ENCODE measurements at regions not wholly inside any gene's neighbourhood (a gene's known extent, or its start where the extent isn't known, plus 50 kb on each side); places are given as distances from the start of the nearest gene placed in this dataset.

DNA sequence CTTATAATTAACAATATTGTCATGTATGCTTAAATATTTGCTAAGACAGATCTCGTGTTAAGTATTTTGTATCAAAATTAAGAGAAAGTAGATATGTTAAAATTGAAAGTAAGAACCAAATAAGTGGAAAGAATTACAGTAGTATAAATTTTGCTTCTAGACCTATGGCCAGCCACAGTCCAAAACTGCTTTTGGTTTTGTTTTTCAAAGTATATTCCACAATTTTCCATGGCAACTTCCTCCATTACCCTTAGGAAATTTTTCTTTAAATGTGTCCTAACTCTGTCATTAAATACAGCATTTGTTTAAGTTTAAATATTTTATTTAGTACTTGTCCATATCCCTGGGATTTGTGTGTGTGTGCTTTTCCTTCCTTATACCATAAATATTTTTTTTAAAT is 689.0 kb downstream of the DIAPH3 start:
- Mint-ChIP-seq H3K27me3 (no peaks in the 10 kb centered on the region), H3K27ac (no peak overlapping the region), H3K4me1 (no peaks in the 10 kb centered on the region), H3K9me3 (no peaks in the 10 kb centered on the region), H3K4me3 (no peak overlapping the region)
- ATAC-seq (no peak), DNase-seq (no peak)

DNA sequence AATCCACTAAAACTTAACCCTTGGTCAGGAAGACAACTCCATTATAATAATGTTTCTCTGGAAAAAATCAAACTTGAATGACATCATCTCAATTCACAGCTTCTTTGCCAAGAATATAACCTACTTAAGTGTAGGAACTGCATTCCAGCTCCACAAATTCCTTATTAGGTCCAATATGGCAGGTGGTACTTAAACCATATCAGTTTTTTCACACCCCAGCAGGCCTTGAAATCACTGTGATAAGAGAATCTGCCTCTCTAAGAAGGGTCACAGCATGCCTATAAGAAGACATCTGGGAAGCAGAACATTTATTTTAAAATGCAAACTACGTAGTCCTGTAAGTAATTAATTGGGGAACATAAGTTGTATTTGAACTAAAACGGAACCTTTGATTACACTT is 687.8 kb downstream of the DIAPH3 start:
- H3K4me3 Mint-ChIP-seq = no peak overlapping the region
- no peaks in the 10 kb centered on the region for H3K27me3 Mint-ChIP-seq
- H3K27ac Mint-ChIP-seq = no peak overlapping the region
- no peaks in the 10 kb centered on the region for H3K4me1 Mint-ChIP-seq
- no peaks in the 10 kb centered on the region for H3K9me3 Mint-ChIP-seq
- no peak for DNase-seq
- no peak for ATAC-seq

DNA sequence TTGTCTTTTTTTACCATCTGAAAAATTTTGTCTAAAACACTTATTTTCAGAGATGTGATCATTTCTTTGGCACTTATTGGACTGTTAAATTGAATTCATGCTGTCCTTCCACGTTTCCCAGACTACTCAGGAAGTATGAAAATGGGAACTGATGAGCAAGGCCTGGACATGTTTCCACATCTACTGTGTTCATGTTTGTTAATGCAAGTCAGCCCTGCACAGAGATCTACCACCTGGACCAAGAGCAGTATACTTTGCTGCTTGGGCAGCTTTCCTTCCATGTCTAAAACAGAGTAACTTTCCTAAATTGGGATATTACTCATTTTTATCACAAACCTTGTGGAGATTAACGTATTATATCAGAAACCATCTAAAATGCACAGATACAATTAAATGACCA is 687.4 kb downstream of the DIAPH3 start:
- no peaks in the 10 kb centered on the region for H3K4me1 Mint-ChIP-seq
- ATAC-seq = no peak
- H3K9me3 Mint-ChIP-seq = no peaks in the 10 kb centered on the region
- no peak overlapping the region for H3K27ac Mint-ChIP-seq
- DNase-seq = no peak
- H3K27me3 Mint-ChIP-seq = no peaks in the 10 kb centered on the region
- H3K4me3 Mint-ChIP-seq = no peak overlapping the region

DNA sequence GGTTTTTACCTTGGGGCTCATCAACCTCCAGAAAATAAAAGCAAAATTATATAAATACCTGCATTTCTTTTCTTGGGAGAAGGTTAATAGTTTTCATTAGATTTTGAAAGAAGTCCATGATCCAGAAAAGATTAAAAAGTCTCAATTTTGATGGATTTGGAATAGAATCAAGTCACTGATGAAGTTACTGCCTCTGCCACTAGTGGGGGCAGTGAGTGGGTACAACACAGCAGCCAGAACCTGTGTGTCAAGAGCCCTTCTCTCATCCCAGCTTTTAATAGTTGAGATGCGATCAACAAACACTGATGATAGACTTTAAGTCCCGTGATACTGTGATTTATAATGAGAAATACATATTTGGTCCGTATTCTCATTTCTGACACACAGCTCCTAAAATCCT is 686.7 kb downstream of the DIAPH3 start:
- Mint-ChIP-seq H3K27me3 (no peaks in the 10 kb centered on the region), H3K4me3 (no peak overlapping the region), H3K27ac (no peak overlapping the region), H3K4me1 (no peaks in the 10 kb centered on the region), H3K9me3 (no peaks in the 10 kb centered on the region)
- no peak for DNase-seq
- no peak for ATAC-seq

DNA sequence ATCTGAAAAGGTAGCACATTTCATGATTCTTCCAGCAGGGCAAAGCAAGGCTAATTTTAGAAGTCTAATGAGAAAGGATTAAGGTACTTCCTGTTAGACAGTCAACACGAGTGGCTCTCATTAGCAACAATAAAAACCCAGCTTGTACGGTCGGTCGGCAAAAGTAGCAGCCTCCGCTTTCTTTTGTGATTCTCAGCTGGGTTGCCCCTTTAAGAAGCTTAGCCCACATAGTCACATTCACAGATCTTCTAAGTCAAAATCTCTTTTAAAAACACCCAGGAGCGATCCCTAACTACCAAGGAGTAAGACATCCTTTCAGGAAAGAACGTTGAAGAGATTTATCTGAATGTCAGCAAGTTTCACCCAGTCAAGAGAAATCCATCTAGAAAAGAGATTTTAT is 684.8 kb downstream of the DIAPH3 start:
- Mint-ChIP-seq H3K9me3 (no peaks in the 10 kb centered on the region), H3K27me3 (no peaks in the 10 kb centered on the region), H3K4me3 (no peak overlapping the region), H3K27ac (no peak overlapping the region), H3K4me1 (no peaks in the 10 kb centered on the region)
- DNase-seq (no peak), ATAC-seq (no peak)

DNA sequence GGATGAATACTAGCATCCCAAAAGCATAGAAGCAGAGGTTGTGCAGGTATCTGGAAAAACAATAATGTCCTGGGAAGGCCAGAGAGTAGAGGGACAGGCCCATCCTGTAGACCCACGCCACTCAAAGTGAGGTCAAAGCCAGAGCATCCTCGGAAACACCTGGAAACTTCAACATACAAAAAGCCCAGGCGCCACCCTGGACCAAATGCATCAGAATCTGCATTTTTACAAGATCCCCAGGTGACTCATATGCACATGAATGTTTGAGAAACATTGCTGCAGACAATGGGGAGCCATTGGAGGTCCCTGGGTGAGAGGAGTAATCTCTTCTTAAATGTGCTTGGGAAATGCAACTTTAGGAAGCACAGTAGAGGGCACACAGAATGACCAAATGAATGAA is 684.1 kb downstream of the DIAPH3 start:
- Mint-ChIP-seq H3K27ac (no peak overlapping the region), H3K4me1 (no peaks in the 10 kb centered on the region), H3K9me3 (no peaks in the 10 kb centered on the region), H3K4me3 (no peak overlapping the region), H3K27me3 (no peaks in the 10 kb centered on the region)
- DNase-seq (no peak), ATAC-seq (no peak)

DNA sequence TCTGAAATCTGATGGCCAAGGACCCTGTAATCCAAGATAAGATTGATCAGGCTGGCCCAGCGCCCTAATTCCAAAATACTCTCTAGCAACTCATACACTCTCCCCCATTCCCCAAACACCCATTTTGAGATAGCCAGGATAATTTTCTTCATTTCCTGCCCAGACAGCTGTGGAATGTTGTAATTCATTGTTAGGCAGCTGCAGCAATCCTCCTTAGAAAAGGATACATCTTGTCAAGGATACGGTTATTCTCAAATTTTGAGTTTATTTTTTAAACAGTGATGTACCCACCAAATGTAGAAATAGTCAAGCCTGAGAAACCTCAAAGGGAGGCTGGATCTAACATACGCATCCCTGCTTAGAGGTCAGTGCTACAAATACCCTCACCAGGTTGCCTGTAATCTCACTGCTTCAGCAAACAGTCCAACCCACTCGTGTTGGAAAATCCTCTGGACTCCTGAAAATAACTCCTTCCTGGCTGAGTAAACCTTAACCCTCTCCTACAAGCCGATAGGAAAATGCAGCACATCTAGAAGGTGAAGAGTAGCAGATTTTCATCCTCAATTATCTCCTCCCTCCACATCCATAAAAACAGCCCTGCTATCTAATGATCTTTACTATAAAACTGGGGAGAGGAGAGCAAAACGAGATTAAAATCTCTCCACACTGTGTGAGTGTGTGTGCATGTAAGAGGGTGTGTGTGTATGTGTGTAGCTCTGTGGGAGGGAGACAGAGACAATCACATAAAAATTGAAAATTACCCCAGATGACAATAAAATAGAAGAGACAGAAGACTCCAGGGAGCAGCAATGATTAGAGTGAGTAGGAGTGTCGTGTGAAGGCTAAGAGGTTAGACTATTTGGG is 683.1 kb downstream of the DIAPH3 start:
- Mint-ChIP-seq H3K27ac (no peak overlapping the region), H3K9me3 (no peaks in the 10 kb centered on the region), H3K4me1 (no peaks in the 10 kb centered on the region), H3K4me3 (no peak overlapping the region), H3K27me3 (no peaks in the 10 kb centered on the region)
- ATAC-seq (no peak), DNase-seq (no peak)

DNA sequence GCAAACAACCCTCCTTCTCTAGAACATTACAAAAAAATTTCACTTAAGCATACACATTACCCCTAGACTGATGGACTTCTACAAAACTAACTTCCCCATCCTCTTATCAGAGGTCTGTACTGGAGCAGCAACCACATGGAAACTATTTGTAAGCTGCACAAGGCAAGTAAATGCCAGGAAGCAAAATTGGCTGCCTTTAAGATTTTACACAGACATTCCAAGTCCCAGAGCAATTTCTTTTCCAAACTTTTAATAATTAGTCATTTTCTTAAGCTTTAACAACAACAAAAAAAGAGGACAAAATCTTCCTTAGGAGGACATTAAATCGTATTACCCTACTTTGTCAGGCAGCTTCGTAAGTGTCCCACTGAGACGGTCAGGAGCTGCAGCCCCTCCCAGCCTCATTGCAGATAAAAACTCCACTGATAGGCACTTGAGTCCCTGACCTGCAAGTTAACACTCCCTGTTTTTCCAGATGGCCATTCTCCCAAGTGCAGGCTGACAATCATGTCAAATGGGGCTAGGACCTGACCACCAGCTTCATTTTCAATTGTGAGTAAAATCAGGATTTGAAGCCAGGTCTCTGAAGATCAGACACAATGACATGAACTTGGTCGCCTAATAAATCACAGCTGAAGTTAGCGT is 680.1 kb downstream of the DIAPH3 start:
- Mint-ChIP-seq H3K4me1 (no peaks in the 10 kb centered on the region), H3K27me3 (peaks cover 5% of the 10 kb centered on the region), H3K9me3 (no peaks in the 10 kb centered on the region), H3K27ac (no peak overlapping the region), H3K4me3 (no peak overlapping the region)
- DNase-seq = no peak
- no peak for ATAC-seq

DNA sequence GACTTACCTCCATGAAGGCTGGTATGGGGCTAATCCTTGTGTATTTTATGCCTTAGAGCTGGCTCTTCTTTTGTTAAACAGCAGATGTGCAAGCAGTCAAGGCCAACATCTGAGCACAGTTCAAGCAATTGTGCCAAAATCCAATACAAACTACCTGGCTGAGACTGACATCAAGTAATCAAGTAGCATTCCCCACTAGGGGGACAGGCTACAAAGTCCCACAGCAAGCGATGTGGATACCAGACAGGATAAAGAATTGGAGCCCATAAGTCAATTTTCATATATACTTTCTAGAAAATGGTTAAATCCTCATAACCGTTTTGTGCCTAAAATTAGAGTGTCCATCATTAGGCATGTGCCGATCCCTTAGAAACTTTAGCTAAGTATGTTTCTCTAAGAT is 675.8 kb downstream of the DIAPH3 start:
- Mint-ChIP-seq H3K27me3 (peaks cover 5% of the 10 kb centered on the region), H3K4me3 (no peak overlapping the region), H3K9me3 (no peaks in the 10 kb centered on the region), H3K4me1 (no peaks in the 10 kb centered on the region), H3K27ac (no peak overlapping the region)
- DNase-seq (no peak), ATAC-seq (no peak)

DNA sequence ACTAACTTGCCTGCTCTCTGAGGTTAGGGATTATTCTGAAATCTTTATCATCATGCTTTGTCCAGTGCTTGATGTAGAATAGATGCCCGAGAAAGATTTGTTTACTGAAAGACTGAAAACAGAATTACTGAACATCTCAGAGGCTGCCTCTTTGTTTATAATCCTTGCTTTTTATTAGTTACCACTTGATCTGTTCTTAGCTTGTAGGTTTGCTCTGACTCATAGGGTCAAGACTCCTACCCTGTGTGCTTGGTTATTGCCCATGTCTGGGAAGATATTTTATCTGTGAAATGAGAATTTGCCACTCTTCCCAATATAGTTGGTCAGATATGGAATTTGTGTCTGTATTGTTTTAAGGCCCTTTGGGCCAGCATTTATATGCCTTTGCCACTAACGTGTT is 675.3 kb downstream of the DIAPH3 start:
- ATAC-seq = no peak
- Mint-ChIP-seq H3K4me3 (no peak overlapping the region), H3K4me1 (no peaks in the 10 kb centered on the region), H3K27me3 (peaks cover 5% of the 10 kb centered on the region), H3K9me3 (no peaks in the 10 kb centered on the region), H3K27ac (no peak overlapping the region)
- DNase-seq = no peak

DNA sequence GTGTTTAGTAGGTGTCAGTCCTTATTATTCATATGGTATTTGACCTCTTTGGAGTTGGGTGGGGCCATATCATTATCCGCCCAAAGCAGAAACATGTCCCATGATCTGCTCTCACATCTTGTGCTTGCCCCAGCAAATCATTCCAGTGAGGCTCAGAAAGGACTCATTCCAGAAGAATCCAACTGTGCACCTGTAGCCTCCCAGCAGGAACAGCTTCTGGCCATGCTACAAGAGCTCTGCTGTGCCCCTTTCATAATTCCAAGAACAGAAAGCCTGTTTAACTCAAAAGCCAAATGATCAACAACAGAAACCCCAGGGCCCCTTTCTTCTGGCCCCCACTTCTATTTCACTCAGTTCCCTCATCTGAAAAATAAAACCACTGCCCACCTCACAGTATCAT is 673.1 kb downstream of the DIAPH3 start:
- Mint-ChIP-seq H3K27me3 (peaks cover 5% of the 10 kb centered on the region), H3K27ac (no peak overlapping the region), H3K9me3 (no peaks in the 10 kb centered on the region), H3K4me3 (no peak overlapping the region), H3K4me1 (no peaks in the 10 kb centered on the region)
- DNase-seq (no peak), ATAC-seq (no peak)

DNA sequence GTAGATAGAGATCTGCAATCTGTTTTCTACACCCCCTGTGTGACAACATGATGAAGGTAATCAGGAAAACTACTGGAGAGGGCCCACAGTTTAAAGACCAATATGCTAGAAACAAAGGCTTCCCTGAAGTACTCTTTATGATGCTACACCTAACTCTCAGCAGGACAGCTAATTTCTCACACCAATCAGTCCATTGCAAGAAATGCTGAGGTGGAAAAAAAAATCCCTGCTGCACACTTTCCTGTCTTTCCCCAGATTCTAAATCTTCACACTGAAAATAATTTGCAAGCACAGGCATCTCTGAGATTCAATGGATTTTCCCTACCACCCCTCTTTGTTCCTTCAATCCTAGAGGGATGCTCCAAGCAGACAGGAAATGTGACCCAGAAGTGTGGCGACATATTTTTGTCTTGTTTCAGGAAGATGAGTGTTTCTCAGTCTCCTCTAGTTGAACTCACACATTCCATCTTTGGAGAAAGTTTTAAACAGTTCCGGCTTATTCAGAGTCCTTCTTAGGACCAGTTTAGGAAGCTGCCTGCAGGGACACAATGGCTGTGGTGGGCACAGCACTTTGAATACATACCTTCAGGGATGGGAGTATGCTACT is 671.6 kb downstream of the DIAPH3 start:
- H3K4me1 Mint-ChIP-seq = no peaks in the 10 kb centered on the region
- H3K27ac Mint-ChIP-seq = no peak overlapping the region
- H3K27me3 Mint-ChIP-seq = peaks cover 2% of the 10 kb centered on the region
- no peak for ATAC-seq
- no peaks in the 10 kb centered on the region for H3K9me3 Mint-ChIP-seq
- H3K4me3 Mint-ChIP-seq = no peak overlapping the region
- DNase-seq = no peak

DNA sequence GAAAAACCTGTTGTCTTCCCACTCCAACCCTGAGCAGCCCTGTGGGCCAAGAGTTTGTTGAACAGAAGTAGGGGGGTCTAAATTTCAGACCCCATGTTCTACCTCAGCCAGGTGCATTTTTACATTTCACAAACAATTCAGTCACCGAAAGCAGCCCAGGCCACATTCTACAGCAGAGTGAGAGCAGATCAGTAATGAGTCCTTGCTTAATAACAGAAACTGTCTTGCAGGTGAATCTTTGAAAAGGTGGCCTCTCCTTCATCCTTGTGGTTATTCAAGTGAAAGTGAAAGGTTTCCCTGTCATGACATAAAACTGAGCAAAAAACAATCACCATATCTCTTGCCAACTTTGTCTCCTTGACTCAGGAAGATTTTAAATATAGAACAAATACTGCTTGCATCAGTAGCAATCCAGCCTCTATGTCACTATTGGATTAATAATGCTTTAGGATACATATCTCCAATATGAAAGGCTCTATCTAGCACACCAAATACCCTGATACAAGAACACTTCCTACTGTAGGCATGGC is 670.2 kb downstream of the DIAPH3 start:
- Mint-ChIP-seq H3K4me3 (no peak overlapping the region), H3K27ac (no peak overlapping the region), H3K27me3 (no peaks in the 10 kb centered on the region), H3K4me1 (no peaks in the 10 kb centered on the region), H3K9me3 (peaks cover 0 to 11% of the 10 kb centered on the region in 2 donors)
- ATAC-seq = peak; percentile 42
- DNase-seq = no peak

DNA sequence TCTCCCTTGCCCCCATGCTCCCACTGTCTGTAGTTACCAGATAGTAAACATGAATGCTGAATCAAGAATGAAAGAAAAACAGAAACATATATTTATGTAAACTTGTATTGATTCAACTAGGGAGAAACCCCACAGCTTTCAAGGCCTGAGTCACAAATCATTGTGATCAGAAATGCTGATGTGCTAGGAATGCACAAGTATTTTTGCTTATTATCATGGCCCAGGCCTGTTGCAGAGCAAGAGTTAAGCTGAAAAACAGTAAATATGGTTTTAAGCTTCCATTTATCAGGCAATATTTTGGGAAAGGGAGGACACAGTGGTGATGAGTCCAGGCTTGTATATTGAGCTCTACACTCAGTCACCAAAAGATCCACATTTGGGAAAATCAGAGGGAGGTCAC is 669.6 kb downstream of the DIAPH3 start:
- Mint-ChIP-seq H3K4me1 (no peaks in the 10 kb centered on the region), H3K27me3 (no peaks in the 10 kb centered on the region), H3K27ac (no peak overlapping the region), H3K4me3 (no peak overlapping the region), H3K9me3 (peaks cover 0 to 11% of the 10 kb centered on the region in 2 donors)
- DNase-seq = no peak
- no peak for ATAC-seq

DNA sequence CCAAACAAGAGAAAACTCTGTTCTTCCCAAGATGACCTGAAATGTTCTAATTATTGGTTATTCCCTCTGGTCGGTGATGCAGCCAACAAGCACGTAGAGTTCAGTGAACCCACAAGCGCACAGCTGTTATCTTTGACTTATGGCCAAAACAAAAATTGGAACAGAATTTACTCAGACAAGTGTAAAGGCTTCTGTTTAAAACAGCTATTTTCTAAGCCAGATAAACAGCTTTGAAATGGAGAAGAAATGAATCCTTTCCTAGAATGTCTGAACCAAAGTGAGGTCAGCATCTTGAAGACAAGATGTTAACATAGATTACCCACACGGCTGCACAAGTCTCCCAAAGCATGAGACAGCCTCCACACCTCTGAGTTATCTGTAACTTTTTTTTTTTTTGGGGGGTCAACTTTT is 669.2 kb downstream of the DIAPH3 start:
- peaks cover 0 to 14% of the 10 kb centered on the region in 2 donors for H3K9me3 Mint-ChIP-seq
- no peak overlapping the region for H3K4me3 Mint-ChIP-seq
- no peak overlapping the region for H3K27ac Mint-ChIP-seq
- ATAC-seq = no peak
- H3K27me3 Mint-ChIP-seq = no peaks in the 10 kb centered on the region
- no peaks in the 10 kb centered on the region for H3K4me1 Mint-ChIP-seq
- DNase-seq = no peak

DNA sequence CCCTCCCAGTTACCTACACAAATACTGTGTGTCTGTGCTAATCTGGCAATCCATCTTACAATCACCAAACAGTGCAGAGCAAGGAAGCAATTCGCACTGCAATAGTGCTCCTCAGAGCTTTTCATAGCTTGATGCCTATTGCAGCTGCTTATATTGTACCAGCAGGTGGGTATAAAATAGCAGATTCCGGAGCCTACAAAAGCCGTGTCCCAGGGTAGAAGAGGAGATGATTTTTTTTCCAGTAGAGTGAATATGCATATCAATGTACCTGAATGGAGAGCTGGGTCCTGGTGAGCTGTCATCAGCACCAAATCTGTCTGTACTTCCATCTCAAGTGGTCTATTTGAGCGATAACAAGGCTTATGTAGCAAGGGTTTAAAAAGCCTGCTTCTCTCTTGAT is 668.4 kb downstream of the DIAPH3 start:
- H3K4me1 Mint-ChIP-seq = no peaks in the 10 kb centered on the region
- no peak for ATAC-seq
- DNase-seq = no peak
- H3K9me3 Mint-ChIP-seq = peaks cover 0 to 19% of the 10 kb centered on the region in 2 donors
- H3K27me3 Mint-ChIP-seq = no peaks in the 10 kb centered on the region
- no peak overlapping the region for H3K4me3 Mint-ChIP-seq
- no peak overlapping the region for H3K27ac Mint-ChIP-seq
